ENCODE measurements at regions not wholly inside any gene's neighbourhood (a gene's known extent, or its start where the extent isn't known, plus 50 kb on each side); places are given as distances from the start of the nearest gene placed in this dataset.

GRCh38 chr2:15720561-15721307, 129.1 kb downstream of the DDX1 start:
- DNase-seq = no peak

- DNase-seq = no peak
Measured at GRCh38 chr2:15721411-15722067, 129.9 kb downstream of the DDX1 start.

GRCh38 chr2:15722980-15723379, 131.3 kb downstream of the DDX1 start:
- DNase-seq = no peak

GRCh38 chr2:15724235-15724634, 132.6 kb downstream of the DDX1 start:
- DNase-seq = no peak

GRCh38 chr2:15725101-15725781, 133.6 kb downstream of the DDX1 start:
- no peak for DNase-seq

GRCh38 chr2:15725782-15726112, 134.1 kb downstream of the DDX1 start:
- no peak for DNase-seq

GRCh38 chr2:15726321-15727057, 134.8 kb downstream of the DDX1 start:
- no peak for DNase-seq

- no peak for DNase-seq
Measured at GRCh38 chr2:15727396-15728244, 136.0 kb downstream of the DDX1 start.

GRCh38 chr2:15728245-15728938, 136.7 kb downstream of the DDX1 start:
- DNase-seq = no peak

GRCh38 chr2:15729001-15729400, 137.3 kb downstream of the DDX1 start:
- DNase-seq = no peak

- DNase-seq = no peak
Measured at GRCh38 chr2:15729709-15730544, 138.3 kb downstream of the DDX1 start.

GRCh38 chr2:15730545-15731212, 139.0 kb downstream of the DDX1 start:
- peak; percentile 88 for DNase-seq

- no peak for DNase-seq
Measured at GRCh38 chr2:15731213-15731888, 139.7 kb downstream of the DDX1 start.

- no peak for DNase-seq
Measured at GRCh38 chr2:15731889-15732271, 140.2 kb downstream of the DDX1 start.

- DNase-seq = peak; percentile 37
Measured at GRCh38 chr2:15732341-15733077, 140.8 kb downstream of the DDX1 start.

- peak; percentile 54 for DNase-seq
Measured at GRCh38 chr2:15733867-15734673, 142.4 kb downstream of the DDX1 start.

GRCh38 chr2:15734674-15735483, 143.2 kb downstream of the DDX1 start:
- peak; percentile 43 for DNase-seq

Data from eye (tissue), 1 donor.